Ovary (tissue), 7 donors: ENCODE measurements at regions not wholly inside any gene's neighbourhood (a gene's known extent, or its start where the extent isn't known, plus 50 kb on each side); places are given as distances from the start of the nearest gene placed in this dataset.

ENCODE experiments used
- DNase-seq, 5 donors: peaks; one replicate each; pipeline ENCODE4 v3.0.0-alpha.2; 2019 to 2020
- H3K27ac ChIP-seq, 2 donors: fragments of 200-600 bp; one replicate each; pipeline versions ENCODE4 v1.5.1 to v1.8.0; 2019 to 2022
- H3K27me3 ChIP-seq: fragments of 200-600 bp; one replicate; pipeline ENCODE4 v1.8.0; 2022
- H3K36me3 ChIP-seq: fragments of 200-600 bp; sonication (generic); one replicate; pipeline ENCODE4 v1.5.1; 2019
- H3K4me1 ChIP-seq: one replicate; pipeline ENCODE4 v1.8.1; 2013; ENCODE audit warnings: mild to moderate bottlenecking, moderate library complexity; ENCODE audit not compliant: insufficient read depth
- H3K4me3 ChIP-seq: fragments of 200-600 bp; sonication (generic); one replicate; pipeline ENCODE4 v1.5.1; 2017
- H3K9me3 ChIP-seq, 2 donors: fragments of 200-600 bp in 1 of 2; sonication (generic) in 1 of 2; one replicate each; pipeline versions ENCODE4 v1.5.1 to v1.8.1; 2013 to 2019; ENCODE audit warnings: mild to moderate bottlenecking in 1 of 2, moderate library complexity in 1 of 2
- EP300 ChIP-seq: sonication (generic); formaldehyde crosslinking; IDR thresholded peaks from one replicate; pipeline ENCODE4 v1.6.1; 2017; ENCODE audit warnings: antibody characterized with exemption
- POLR2A ChIP-seq: fragments of 450-650 bp; IDR thresholded peaks from one replicate; pipeline ENCODE4 v1.6.1; 2017; ENCODE audit warnings: antibody characterized with exemption, mild to moderate bottlenecking, moderate library complexity
- WGBS, 3 donors: extraction: QIAGEN DNeasy Blood & Tissue Kit in 1 of 3; methylation state at CpG; one replicate each; pipeline versions ENCODE4 v1.1.5 to v1.1.7; 2013 to 2017; 5-methylcytosine and 5-hydroxymethylcytosine counted together
- intact Hi-C, 4 donors: fragments of 100-400 bp; cut with DNase I; formaldehyde crosslinking; loops; one replicate each; pipeline versions ENCODE4 v1.11.0 to v1.15.1; 2022 to 2023
- TF ChIP-seq, protein P1 (sequence below), 3 donors: fragments of 450-650 bp in 2 of 3; fragments of 200-600 bp in 1 of 3; IDR thresholded peaks; one replicate each; pipeline versions ENCODE4 v1.5.1 to v1.8.0; 2016 to 2022; ENCODE audit warnings: antibody characterized with exemption in 3 of 3, mild to moderate bottlenecking in 1 of 3
- donor health status: DM: no; HTN: no; CAD: no; lungs with moderate emphysema.
- donor health status: DM: no; HTN: no; CAD: no.
- donor health status: Bipolar disorder and iron deficiency.
- donor health status: DM: no; HTN: no; CAD: no.
- donor health status: DM: yes; HTN: yes; CAD: no.

DNA sequence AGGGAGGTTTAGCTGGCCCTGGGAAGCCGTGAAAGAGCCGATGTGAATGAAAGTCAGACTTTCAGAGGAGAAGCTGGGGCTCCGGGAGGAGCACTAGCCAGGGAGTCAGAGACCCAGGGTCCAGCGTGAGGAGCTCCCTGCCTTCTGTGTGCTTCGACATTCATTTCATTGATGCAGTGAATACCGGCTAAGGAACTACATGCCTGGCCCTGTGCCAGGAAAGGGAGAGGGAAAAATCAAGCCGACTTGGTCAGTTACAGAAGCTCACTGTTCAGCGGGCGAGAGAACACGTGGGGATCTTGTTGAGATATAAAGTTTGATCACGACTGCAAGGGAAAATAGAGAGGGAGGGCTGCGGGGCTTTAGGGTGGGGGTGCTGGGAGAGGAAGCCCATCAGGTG is 76.7 kb upstream of the RUNX3 start:
- no peaks in the 10 kb centered on the region for H3K27me3 ChIP-seq
- H3K27ac ChIP-seq, result no peak overlapping the region
- TF ChIP-seq, protein P1, sequence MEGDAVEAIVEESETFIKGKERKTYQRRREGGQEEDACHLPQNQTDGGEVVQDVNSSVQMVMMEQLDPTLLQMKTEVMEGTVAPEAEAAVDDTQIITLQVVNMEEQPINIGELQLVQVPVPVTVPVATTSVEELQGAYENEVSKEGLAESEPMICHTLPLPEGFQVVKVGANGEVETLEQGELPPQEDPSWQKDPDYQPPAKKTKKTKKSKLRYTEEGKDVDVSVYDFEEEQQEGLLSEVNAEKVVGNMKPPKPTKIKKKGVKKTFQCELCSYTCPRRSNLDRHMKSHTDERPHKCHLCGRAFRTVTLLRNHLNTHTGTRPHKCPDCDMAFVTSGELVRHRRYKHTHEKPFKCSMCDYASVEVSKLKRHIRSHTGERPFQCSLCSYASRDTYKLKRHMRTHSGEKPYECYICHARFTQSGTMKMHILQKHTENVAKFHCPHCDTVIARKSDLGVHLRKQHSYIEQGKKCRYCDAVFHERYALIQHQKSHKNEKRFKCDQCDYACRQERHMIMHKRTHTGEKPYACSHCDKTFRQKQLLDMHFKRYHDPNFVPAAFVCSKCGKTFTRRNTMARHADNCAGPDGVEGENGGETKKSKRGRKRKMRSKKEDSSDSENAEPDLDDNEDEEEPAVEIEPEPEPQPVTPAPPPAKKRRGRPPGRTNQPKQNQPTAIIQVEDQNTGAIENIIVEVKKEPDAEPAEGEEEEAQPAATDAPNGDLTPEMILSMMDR (IDR thresholded peaks at IDR 0.05), result no peak
- TF ChIP-seq POLR2A, result no peak
- H3K4me1 ChIP-seq, result no peaks in the 10 kb centered on the region
- H3K9me3 ChIP-seq, result no peaks in the 10 kb centered on the region
- intact Hi-C loops, result no loop called here
- H3K36me3 ChIP-seq, result no peaks in the 10 kb centered on the region
- no peak overlapping the region for H3K4me3 ChIP-seq
- WGBS, 3 donors, result 6 to 14% (median 11%) methylated on average over 12 of the region's 12 CpGs
- peak in 4 of 5 donors; percentile 21 to 38 (median 25) for DNase-seq

GRCh38 chr1:25004355-25004754 is 74.3 kb upstream of the RUNX3 start:
- H3K27me3 ChIP-seq, result no peaks in the 10 kb centered on the region
- no peak for DNase-seq
- whole genome bisulfite sequencing, 3 donors, result 75 to 86% (median 79%) methylated on average over 2 of the region's 2 CpGs
- intact Hi-C loops, result no loop called here
- no peaks in the 10 kb centered on the region for H3K9me3 ChIP-seq
- no peaks in the 10 kb centered on the region for H3K36me3 ChIP-seq
- no peaks in the 10 kb centered on the region for H3K4me1 ChIP-seq
- H3K27ac ChIP-seq, result no peak overlapping the region
- no peak overlapping the region for H3K4me3 ChIP-seq
- TF ChIP-seq POLR2A (no peak), EP300 (no peak)
- TF ChIP-seq, protein P1 (IDR thresholded peaks at IDR 0.05), result no peak

DNA sequence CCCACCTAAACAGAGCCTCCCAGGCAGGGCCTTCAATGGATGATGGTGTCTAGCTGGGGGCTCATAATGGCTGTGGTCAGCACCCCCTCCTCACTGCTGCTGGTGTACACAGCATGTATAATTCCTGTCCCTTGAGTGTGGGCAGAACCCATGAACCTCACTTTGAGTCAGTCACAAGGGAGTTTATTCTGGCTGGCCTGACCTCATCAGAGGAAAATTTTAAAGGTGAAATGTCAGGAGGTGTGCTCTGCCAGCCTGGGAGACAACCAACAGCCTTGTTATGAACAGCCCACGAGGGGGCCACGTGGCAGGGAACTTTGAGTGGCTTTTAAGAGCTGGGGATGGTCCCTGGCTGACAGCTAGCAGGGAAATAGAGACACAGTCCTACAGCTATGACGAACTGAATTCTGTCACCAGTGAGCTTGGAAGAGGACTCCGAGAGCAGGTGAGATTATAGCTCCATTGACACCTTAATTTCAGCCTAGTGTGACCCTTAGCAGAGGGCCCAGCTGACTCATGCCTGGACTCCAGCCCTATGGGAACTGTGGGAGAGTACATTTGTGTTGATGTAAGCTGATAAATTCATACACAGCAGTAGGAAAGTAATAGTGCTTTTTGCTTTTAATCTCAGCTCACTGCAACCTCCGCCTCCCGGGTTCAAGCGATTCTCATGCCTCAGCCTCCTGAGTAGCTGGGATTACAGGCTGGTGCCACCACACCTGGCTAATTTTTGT is 73.5 kb upstream of the RUNX3 start:
- no peaks in the 10 kb centered on the region for H3K4me1 ChIP-seq
- H3K36me3 ChIP-seq, result no peaks in the 10 kb centered on the region
- no peak overlapping the region for H3K27ac ChIP-seq
- no peaks in the 10 kb centered on the region for H3K27me3 ChIP-seq
- 83 to 86% (median 85%) methylated on average over 7 of the region's 7 CpGs for WGBS, 3 donors
- TF ChIP-seq, protein P1 (IDR thresholded peaks at IDR 0.05), result no peak
- TF ChIP-seq EP300, result no peak
- TF ChIP-seq POLR2A, result no peak
- intact Hi-C loops, result no loop called here
- H3K9me3 ChIP-seq, result no peaks in the 10 kb centered on the region
- DNase-seq, result no peak
- H3K4me3 ChIP-seq, result no peak overlapping the region

GRCh38 chr1:25003000-25003399 is 72.9 kb upstream of the RUNX3 start:
- H3K4me1 ChIP-seq, result no peaks in the 10 kb centered on the region

More at GRCh38 chr1:25003000-25003399, 72.9 kb upstream of the RUNX3 start:
- TF ChIP-seq EP300 (no peak), POLR2A (no peak)
- TF ChIP-seq, protein P1 (IDR thresholded peaks at IDR 0.05), result no peak
- no peak for DNase-seq
- H3K27me3 ChIP-seq, result no peaks in the 10 kb centered on the region
- no peak overlapping the region for H3K4me3 ChIP-seq
- 76 to 84% (median 82%) methylated on average over 7 of the region's 7 CpGs for WGBS, 3 donors
- intact Hi-C loops, result no loop called here
- no peaks in the 10 kb centered on the region for H3K9me3 ChIP-seq
- H3K27ac ChIP-seq, result no peak overlapping the region
- no peaks in the 10 kb centered on the region for H3K36me3 ChIP-seq
